ENCODE measurements at regions not wholly inside any gene's neighbourhood (a gene's known extent, or its start where the extent isn't known, plus 50 kb on each side); places are given as distances from the start of the nearest gene placed in this dataset.
"Not testable (repeated sequence)": the region's sequence is repeated elsewhere in the genome, so short reads cannot be mapped to it uniquely, and the experiment has no call there.

DNA sequence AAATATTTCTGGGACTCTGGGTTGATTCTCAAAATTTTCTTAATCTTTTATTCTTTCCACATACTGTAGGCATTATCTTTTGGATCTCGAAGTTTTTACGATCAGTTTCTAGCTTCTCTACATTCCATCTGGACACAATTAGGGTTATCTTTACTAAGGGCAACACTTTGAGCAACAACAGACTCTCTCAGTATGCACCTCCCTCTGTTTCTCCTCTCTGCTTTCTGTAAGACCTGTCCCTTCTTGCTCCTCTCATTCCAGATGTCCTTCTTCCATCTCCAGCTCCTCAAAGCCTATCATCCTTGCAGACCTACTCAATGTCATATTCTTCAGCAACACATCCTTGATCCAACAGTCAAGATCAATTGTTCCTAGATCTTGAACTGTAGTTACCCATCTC lies 457.0 kb downstream of the SLC6A15 start:
- H3K36me3 Mint-ChIP-seq, result no peaks in the 10 kb centered on the region
- no peak overlapping the region for H3K4me2 ChIP-seq
- H3K4me3 ChIP-seq, result no peak overlapping the region
- H4K20me1 ChIP-seq (ENCODE audit: low read depth), result no peaks in the 10 kb centered on the region
- H3K79me2 ChIP-seq (ENCODE audit: low read depth), result no peaks in the 10 kb centered on the region
- no peaks in the 10 kb centered on the region for H3K4me1 Mint-ChIP-seq
- DNase-seq (ENCODE audit: low spot score), result no peak
- H3K27ac Mint-ChIP-seq, result no peak overlapping the region
- H3K27me3 Mint-ChIP-seq (ENCODE audit: insufficient read depth, low read depth), result no peaks in the 10 kb centered on the region
- no peaks in the 10 kb centered on the region for H3K36me3 ChIP-seq
- H3K9me3 ChIP-seq (ENCODE audit: low read depth), result no peaks in the 10 kb centered on the region
- H3K27ac ChIP-seq, result no peak overlapping the region
- H3K27me3 ChIP-seq, result no peaks in the 10 kb centered on the region
- TF ChIP-seq EZH2phosphoT487 (IDR thresholded peaks at IDR 0.05) (no peak), EZH2 (IDR thresholded peaks at IDR 0.05) (no peak)
- TF ChIP-seq, protein P1, sequence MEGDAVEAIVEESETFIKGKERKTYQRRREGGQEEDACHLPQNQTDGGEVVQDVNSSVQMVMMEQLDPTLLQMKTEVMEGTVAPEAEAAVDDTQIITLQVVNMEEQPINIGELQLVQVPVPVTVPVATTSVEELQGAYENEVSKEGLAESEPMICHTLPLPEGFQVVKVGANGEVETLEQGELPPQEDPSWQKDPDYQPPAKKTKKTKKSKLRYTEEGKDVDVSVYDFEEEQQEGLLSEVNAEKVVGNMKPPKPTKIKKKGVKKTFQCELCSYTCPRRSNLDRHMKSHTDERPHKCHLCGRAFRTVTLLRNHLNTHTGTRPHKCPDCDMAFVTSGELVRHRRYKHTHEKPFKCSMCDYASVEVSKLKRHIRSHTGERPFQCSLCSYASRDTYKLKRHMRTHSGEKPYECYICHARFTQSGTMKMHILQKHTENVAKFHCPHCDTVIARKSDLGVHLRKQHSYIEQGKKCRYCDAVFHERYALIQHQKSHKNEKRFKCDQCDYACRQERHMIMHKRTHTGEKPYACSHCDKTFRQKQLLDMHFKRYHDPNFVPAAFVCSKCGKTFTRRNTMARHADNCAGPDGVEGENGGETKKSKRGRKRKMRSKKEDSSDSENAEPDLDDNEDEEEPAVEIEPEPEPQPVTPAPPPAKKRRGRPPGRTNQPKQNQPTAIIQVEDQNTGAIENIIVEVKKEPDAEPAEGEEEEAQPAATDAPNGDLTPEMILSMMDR (IDR thresholded peaks at IDR 0.05), result no peak
- H3K4me3 Mint-ChIP-seq, result no peak overlapping the region
- no peak overlapping the region for H3K9ac ChIP-seq
- no peaks in the 10 kb centered on the region for H3K4me1 ChIP-seq
- H2AFZ ChIP-seq (replicated peaks), result no peak overlapping the region
- H3F3A ChIP-seq (ENCODE audit: low read depth), result no peaks in the 10 kb centered on the region
- H3K9me3 Mint-ChIP-seq, result no peaks in the 10 kb centered on the region

DNA sequence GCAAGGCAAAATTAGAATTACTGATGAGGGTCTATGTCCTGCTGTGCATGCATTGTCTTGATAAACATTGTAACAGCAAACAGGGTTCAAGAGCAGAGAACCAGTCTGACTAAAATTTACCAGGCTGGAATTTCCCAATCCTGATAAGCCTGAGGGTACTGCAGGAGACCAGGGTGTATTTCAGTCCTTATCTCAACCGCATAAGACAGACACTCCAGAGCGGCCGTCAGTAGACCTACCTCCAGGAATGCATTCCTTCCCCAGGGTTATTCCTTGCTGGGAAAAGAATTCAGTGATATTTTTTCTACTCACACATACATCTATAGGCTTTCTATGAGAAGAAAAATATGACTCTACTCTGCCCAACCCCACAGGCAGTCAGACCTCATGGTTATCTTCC lies 466.1 kb downstream of the SLC6A15 start:
- H3K27ac Mint-ChIP-seq, H3K4me3 Mint-ChIP-seq: not testable (repeated sequence)

DNA sequence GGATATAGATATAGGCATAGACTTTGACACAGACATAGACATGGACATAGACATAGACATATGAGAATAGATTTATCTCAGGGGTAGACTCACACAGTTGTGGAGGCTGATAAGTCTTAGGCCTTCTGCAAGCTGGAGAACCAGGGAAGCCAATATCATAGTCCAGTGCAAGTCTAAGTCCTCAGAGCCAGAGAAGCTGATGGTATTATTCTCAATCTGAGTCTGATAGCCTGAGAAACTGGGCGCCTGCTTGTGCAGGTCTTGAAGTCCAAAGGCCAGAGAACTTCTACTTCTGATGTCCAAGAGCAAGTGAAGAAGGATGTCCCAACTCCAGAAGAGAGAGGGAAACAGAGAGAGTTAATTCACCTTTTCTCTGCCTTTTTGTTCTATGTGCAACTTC lies 476.5 kb downstream of the SLC6A15 start:
- Mint-ChIP-seq H3K27ac (no peak overlapping the region), H3K4me1 (peaks cover 14% of the 10 kb centered on the region), H3K9me3 (no peaks in the 10 kb centered on the region), H3K36me3 (no peaks in the 10 kb centered on the region), H3K4me3 (no peak overlapping the region), H3K27me3 (ENCODE audit: insufficient read depth, low read depth) (no peaks in the 10 kb centered on the region)
- Histone ChIP-seq H3K4me1 (peaks cover 11% of the 10 kb centered on the region), H3F3A (ENCODE audit: low read depth) (no peaks in the 10 kb centered on the region), H3K27me3 (peaks cover 26% of the 10 kb centered on the region), H2AFZ (replicated peaks) (no peak overlapping the region), H3K9ac (no peak overlapping the region), H4K20me1 (ENCODE audit: low read depth) (no peaks in the 10 kb centered on the region), H3K9me3 (ENCODE audit: low read depth) (no peaks in the 10 kb centered on the region), H3K4me2 (no peak overlapping the region), H3K79me2 (ENCODE audit: low read depth) (no peaks in the 10 kb centered on the region), H3K36me3 (no peaks in the 10 kb centered on the region), H3K27ac (no peak overlapping the region), H3K4me3 (no peak overlapping the region)
- peak; percentile 3 for DNase-seq (ENCODE audit: low spot score)
- TF ChIP-seq, protein P1 (IDR thresholded peaks at IDR 0.05), result no peak
- no peak for TF ChIP-seq EZH2 (IDR thresholded peaks at IDR 0.05)
- no peak for TF ChIP-seq EZH2phosphoT487 (IDR thresholded peaks at IDR 0.05)

More for the DNA sequence above, 466.1 kb downstream of the SLC6A15 start:
- DNase-seq (ENCODE audit: low spot score); H3K4me1 ChIP-seq; H4K20me1 ChIP-seq (ENCODE audit: low read depth); H3K4me2 ChIP-seq; H3K9ac ChIP-seq; H3F3A ChIP-seq (ENCODE audit: low read depth); H3K79me2 ChIP-seq (ENCODE audit: low read depth); H3K27me3 ChIP-seq; H2AFZ ChIP-seq (replicated peaks); H3K27ac ChIP-seq; H3K36me3 Mint-ChIP-seq; H3K4me1 Mint-ChIP-seq; H3K27me3 Mint-ChIP-seq (ENCODE audit: insufficient read depth, low read depth); H3K36me3 ChIP-seq; H3K4me3 ChIP-seq; H3K9me3 ChIP-seq (ENCODE audit: low read depth); H3K9me3 Mint-ChIP-seq: not testable (repeated sequence)

DNA sequence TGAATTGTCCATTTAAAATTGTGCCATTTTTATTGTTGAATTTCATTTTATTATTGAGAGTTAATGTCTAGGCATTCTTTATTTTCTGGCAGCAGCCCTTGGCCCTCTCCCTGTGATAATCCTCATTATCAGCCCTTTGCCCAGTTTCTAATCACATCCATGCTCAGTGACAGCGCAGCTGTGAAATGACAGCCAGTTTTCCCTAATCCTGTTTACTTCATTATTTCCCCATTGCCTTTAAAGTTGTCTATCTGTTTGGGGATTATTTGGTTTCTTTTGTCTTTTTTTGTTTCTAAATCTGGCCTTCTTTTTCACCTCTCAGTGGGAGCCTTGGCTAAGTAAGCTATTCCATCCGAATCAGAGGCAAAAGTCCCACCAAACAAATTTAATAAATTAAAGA lies 476.9 kb downstream of the SLC6A15 start:
- H3K36me3 Mint-ChIP-seq, result no peaks in the 10 kb centered on the region
- DNase-seq (ENCODE audit: low spot score), result peak; percentile 57
- no peak overlapping the region for H2AFZ ChIP-seq (replicated peaks)

More for the DNA sequence above, 476.9 kb downstream of the SLC6A15 start:
- no peak overlapping the region for H3K4me3 ChIP-seq
- no peak overlapping the region for H3K27ac Mint-ChIP-seq
- H3K9ac ChIP-seq, result no peak overlapping the region
- H3K9me3 ChIP-seq (ENCODE audit: low read depth), result no peaks in the 10 kb centered on the region
- H3K36me3 ChIP-seq, result no peaks in the 10 kb centered on the region
- H3K27me3 ChIP-seq, result peaks cover 26% of the 10 kb centered on the region
- H3K4me1 Mint-ChIP-seq, result peaks cover 14% of the 10 kb centered on the region
- no peaks in the 10 kb centered on the region for H3F3A ChIP-seq (ENCODE audit: low read depth)
- H3K27me3 Mint-ChIP-seq (ENCODE audit: insufficient read depth, low read depth), result no peaks in the 10 kb centered on the region
- peaks cover 11% of the 10 kb centered on the region for H3K4me1 ChIP-seq
- no peaks in the 10 kb centered on the region for H4K20me1 ChIP-seq (ENCODE audit: low read depth)
- H3K9me3 Mint-ChIP-seq, result no peaks in the 10 kb centered on the region
- no peak overlapping the region for H3K4me2 ChIP-seq
- H3K4me3 Mint-ChIP-seq, result no peak overlapping the region
- H3K79me2 ChIP-seq (ENCODE audit: low read depth), result no peaks in the 10 kb centered on the region
- no peak for TF ChIP-seq EZH2 (IDR thresholded peaks at IDR 0.05)
- TF ChIP-seq, protein P1 (IDR thresholded peaks at IDR 0.05), result no peak
- peak; percentile 98 for TF ChIP-seq EZH2phosphoT487 (IDR thresholded peaks at IDR 0.05)
- no peak overlapping the region for H3K27ac ChIP-seq

Data from neural progenitor cell (in vitro differentiated cells).